ENCODE measurements at regions not wholly inside any gene's neighbourhood (a gene's known extent, or its start where the extent isn't known, plus 50 kb on each side); places are given as distances from the start of the nearest gene placed in this dataset.

DNA sequence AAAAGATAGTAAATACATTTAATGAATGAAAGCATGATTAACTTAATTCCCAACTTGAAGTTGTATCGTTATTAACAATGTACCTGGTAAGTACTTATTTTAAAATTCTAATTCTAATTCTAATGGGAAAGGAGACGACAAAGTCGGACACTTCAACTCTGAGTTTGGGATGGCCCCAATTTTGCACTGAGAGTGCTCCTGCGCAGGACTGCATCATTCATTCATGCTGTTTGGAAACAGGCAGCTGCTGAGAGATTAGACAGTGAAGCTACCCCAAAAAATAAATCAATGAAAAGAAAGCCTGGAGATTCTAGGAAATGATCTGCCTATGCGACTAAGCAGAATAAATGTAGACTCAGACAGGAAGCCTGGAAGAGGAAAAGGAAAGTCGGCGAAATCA is 141.7 kb upstream of the VKORC1L1 start:
- H3K9ac ChIP-seq: no peak overlapping the region
- 91% methylated on average over 7 of the region's 7 CpGs for WGBS (ENCODE audit: low lambda C conversion rate)

More for the DNA sequence above, 141.7 kb upstream of the VKORC1L1 start:
- no peak overlapping the region for H2AFZ ChIP-seq (ENCODE audit: low read depth)
- no peaks in the 10 kb centered on the region for H3F3A ChIP-seq (replicated peaks; ENCODE audit: insufficient read depth)
- H3K36me3 ChIP-seq (replicated peaks in 1 of 2; ENCODE audit: control insufficient read depth in 1 of 2, insufficient read depth in 2 of 2, low read length in 1 of 2): peaks cover 0 to 13% of the 10 kb centered on the region in 2 experiments
- no peak overlapping the region for H3K4me3 ChIP-seq (ENCODE audit: low read depth in 2 of 2, low read length in 1 of 2)
- CTCF ChIA-PET: interaction anchor here (1.4 kb wide), 1 partner anchor 9 kb away, joined by 3 read pairs; no protein-coding TSS in a partner anchor
- TF ChIP-seq TCF12 (IDR thresholded peaks at IDR 0.05): no peak
- TF ChIP-seq USF2 (IDR thresholded peaks at IDR 0.05; ENCODE audit: borderline replicate concordance, low read depth, low read length): no peak
- no peak for TF ChIP-seq SMC3 (IDR thresholded peaks at IDR 0.05; ENCODE audit: low read depth, low read length)
- no peak for TF ChIP-seq TAF1 (IDR thresholded peaks at IDR 0.05; ENCODE audit: borderline replicate concordance, low read depth, low read length)
- TF ChIP-seq NFIC (IDR thresholded peaks at IDR 0.05; ENCODE audit: borderline replicate concordance): no peak
- no peak for TF ChIP-seq RXRA (IDR thresholded peaks at IDR 0.05; ENCODE audit: borderline replicate concordance, low read depth)
- TF ChIP-seq MEF2A (IDR thresholded peaks at IDR 0.05; ENCODE audit: borderline replicate concordance, low read depth): no peak
- no peak for TF ChIP-seq ZBTB33 (IDR thresholded peaks at IDR 0.05; ENCODE audit: borderline replicate concordance, low read depth)
- no peak for TF ChIP-seq RCOR1 (IDR thresholded peaks at IDR 0.05; ENCODE audit: low read length)
- no peak for TF ChIP-seq JUND (IDR thresholded peaks at IDR 0.05)
- TF ChIP-seq SIN3A (IDR thresholded peaks at IDR 0.05; ENCODE audit: borderline replicate concordance, low read depth, low read length): no peak
- no peak for TF ChIP-seq GATA2 (CRISPR knock-in tag; IDR thresholded peaks at IDR 0.05)
- no peak for TF ChIP-seq PBX3 (IDR thresholded peaks at IDR 0.05)
- TF ChIP-seq EZH2phosphoT487 (IDR thresholded peaks at IDR 0.05; ENCODE audit: borderline replicate concordance, low read depth): no peak
- TF ChIP-seq, protein P1, sequence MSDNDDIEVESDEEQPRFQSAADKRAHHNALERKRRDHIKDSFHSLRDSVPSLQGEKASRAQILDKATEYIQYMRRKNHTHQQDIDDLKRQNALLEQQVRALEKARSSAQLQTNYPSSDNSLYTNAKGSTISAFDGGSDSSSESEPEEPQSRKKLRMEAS (IDR thresholded peaks at IDR 0.05; ENCODE audit: low read depth): no peak
- TF ChIP-seq GABPA (IDR thresholded peaks at IDR 0.05; ENCODE audit: low read depth): no peak
- TF ChIP-seq RFX5 (IDR thresholded peaks at IDR 0.05; ENCODE audit: low read length): no peak
- TF ChIP-seq POLR2AphosphoS5 (IDR thresholded peaks at IDR 0.05; ENCODE audit: low read depth, low read length): no peak
- no peak for TF ChIP-seq YY1 (IDR thresholded peaks at IDR 0.05; ENCODE audit: low read depth)
- H3K4me1 ChIP-seq (ENCODE audit: control insufficient read depth in 1 of 2, insufficient read depth in 2 of 2, low read depth in 1 of 2, low read length in 1 of 2): no peaks in the 10 kb centered on the region
- no peaks in the 10 kb centered on the region for H3K9me2 ChIP-seq
- H3K79me2 ChIP-seq (ENCODE audit: insufficient read depth): no peaks in the 10 kb centered on the region
- no peaks in the 10 kb centered on the region for H3K27me3 ChIP-seq (ENCODE audit: insufficient read depth)
- POLR2A ChIA-PET: no interaction called here
- no peak for DNase-seq
- H3K27ac ChIP-seq (ENCODE audit: low read depth in 2 of 2, low read length in 1 of 2): no peak overlapping the region
- H4K20me1 ChIP-seq (ENCODE audit: insufficient read depth): no peaks in the 10 kb centered on the region
- H3K9me3 ChIP-seq: no peaks in the 10 kb centered on the region
- H3K4me2 ChIP-seq: no peak overlapping the region

Measured in SK-N-SH (cell line).